ENCODE measurements at regions not wholly inside any gene's neighbourhood (a gene's known extent, or its start where the extent isn't known, plus 50 kb on each side); places are given as distances from the start of the nearest gene placed in this dataset.

GRCh38 chr18:1252936-1253335, 348.3 kb downstream of the ADCYAP1 start:
- no peaks in the 10 kb centered on the region for H3K36me3 ChIP-seq (ENCODE audit: insufficient read depth, low read length)
- no peaks in the 10 kb centered on the region for H3K27me3 Mint-ChIP-seq (ENCODE audit: low read depth, unreplicated experiment)
- no peaks in the 10 kb centered on the region for H3K9me3 Mint-ChIP-seq (ENCODE audit: unreplicated experiment)
- no peak overlapping the region for H3K9ac ChIP-seq (ENCODE audit: low read length)
- no peak overlapping the region for H3K4me2 ChIP-seq (ENCODE audit: low read length)
- no peak overlapping the region for H3K27ac ChIP-seq (ENCODE audit: low read depth, low read length)
- H3K4me1 ChIP-seq (ENCODE audit: insufficient read depth, low read length), result no peaks in the 10 kb centered on the region
- no peaks in the 10 kb centered on the region for H3K9me3 ChIP-seq (ENCODE audit: insufficient read depth, low read depth, low read length)
- no peak overlapping the region for H3K27ac Mint-ChIP-seq (ENCODE audit: unreplicated experiment)
- no peaks in the 10 kb centered on the region for H3K4me1 Mint-ChIP-seq (ENCODE audit: low read depth, unreplicated experiment)
- H3K27me3 ChIP-seq (ENCODE audit: insufficient read depth, low read length), result no peaks in the 10 kb centered on the region
- H3K4me3 ChIP-seq (ENCODE audit: insufficient read depth, low read depth, low read length), result no peak overlapping the region
- no peak overlapping the region for H2AFZ ChIP-seq (ENCODE audit: low read depth, low read length)
- H3K4me3 Mint-ChIP-seq (ENCODE audit: unreplicated experiment), result no peak overlapping the region
- no peak for DNase-seq (ENCODE audit: low read depth)
- TF ChIP-seq EZH2 (IDR thresholded peaks at IDR 0.05; ENCODE audit: insufficient read depth, low read length) (no peak), CTCF (IDR thresholded peaks at IDR 0.05; ENCODE audit: insufficient read depth, low read depth, low read length) (no peak)
- H4K20me1 ChIP-seq (ENCODE audit: insufficient read depth, low read length), result no peaks in the 10 kb centered on the region
- no peaks in the 10 kb centered on the region for H3K79me2 ChIP-seq (ENCODE audit: insufficient read depth, low read length)
- no peak for FAIRE-seq
- H3K36me3 Mint-ChIP-seq (ENCODE audit: low read depth, unreplicated experiment), result no peaks in the 10 kb centered on the region

- H3K36me3 Mint-ChIP-seq (ENCODE audit: low read depth, unreplicated experiment), result no peaks in the 10 kb centered on the region
- H3K36me3 ChIP-seq (ENCODE audit: insufficient read depth, low read length), result no peaks in the 10 kb centered on the region
- H3K27me3 Mint-ChIP-seq (ENCODE audit: low read depth, unreplicated experiment), result no peaks in the 10 kb centered on the region
- H3K9ac ChIP-seq (ENCODE audit: low read length), result no peak overlapping the region
- no peak overlapping the region for H3K4me3 Mint-ChIP-seq (ENCODE audit: unreplicated experiment)
- H3K9me3 Mint-ChIP-seq (ENCODE audit: unreplicated experiment), result no peaks in the 10 kb centered on the region
- no peak for TF ChIP-seq EZH2 (IDR thresholded peaks at IDR 0.05; ENCODE audit: insufficient read depth, low read length)
- no peak for TF ChIP-seq CTCF (IDR thresholded peaks at IDR 0.05; ENCODE audit: insufficient read depth, low read depth, low read length)
- no peak overlapping the region for H2AFZ ChIP-seq (ENCODE audit: low read depth, low read length)
- no peak overlapping the region for H3K27ac ChIP-seq (ENCODE audit: low read depth, low read length)
- H3K9me3 ChIP-seq (ENCODE audit: insufficient read depth, low read depth, low read length), result no peaks in the 10 kb centered on the region
- no peaks in the 10 kb centered on the region for H3K27me3 ChIP-seq (ENCODE audit: insufficient read depth, low read length)
- H3K4me1 ChIP-seq (ENCODE audit: insufficient read depth, low read length), result no peaks in the 10 kb centered on the region
- H3K79me2 ChIP-seq (ENCODE audit: insufficient read depth, low read length), result no peaks in the 10 kb centered on the region
- H3K4me1 Mint-ChIP-seq (ENCODE audit: low read depth, unreplicated experiment), result no peaks in the 10 kb centered on the region
- no peak overlapping the region for H3K4me3 ChIP-seq (ENCODE audit: insufficient read depth, low read depth, low read length)
- no peak for DNase-seq (ENCODE audit: low read depth)
- no peak overlapping the region for H3K27ac Mint-ChIP-seq (ENCODE audit: unreplicated experiment)
- FAIRE-seq, result no peak
- no peak overlapping the region for H3K4me2 ChIP-seq (ENCODE audit: low read length)
- no peaks in the 10 kb centered on the region for H4K20me1 ChIP-seq (ENCODE audit: insufficient read depth, low read length)
Observed at GRCh38 chr18:1253827-1254226, 349.2 kb downstream of the ADCYAP1 start.

- H3K9me3 Mint-ChIP-seq (ENCODE audit: unreplicated experiment), result peaks cover 4% of the 10 kb centered on the region
- no peaks in the 10 kb centered on the region for H3K4me1 Mint-ChIP-seq (ENCODE audit: low read depth, unreplicated experiment)
- H3K27me3 Mint-ChIP-seq (ENCODE audit: low read depth, unreplicated experiment), result no peaks in the 10 kb centered on the region
- TF ChIP-seq CTCF (IDR thresholded peaks at IDR 0.05; ENCODE audit: insufficient read depth, low read depth, low read length) (no peak), EZH2 (IDR thresholded peaks at IDR 0.05; ENCODE audit: insufficient read depth, low read length) (no peak)
- H3K9ac ChIP-seq (ENCODE audit: low read length), result no peak overlapping the region
- no peak overlapping the region for H3K4me2 ChIP-seq (ENCODE audit: low read length)
- FAIRE-seq (no peak), DNase-seq (ENCODE audit: low read depth) (no peak)
- H3K4me1 ChIP-seq (ENCODE audit: insufficient read depth, low read length), result no peaks in the 10 kb centered on the region
- H3K9me3 ChIP-seq (ENCODE audit: insufficient read depth, low read depth, low read length), result no peaks in the 10 kb centered on the region
- no peaks in the 10 kb centered on the region for H3K36me3 ChIP-seq (ENCODE audit: insufficient read depth, low read length)
- H3K79me2 ChIP-seq (ENCODE audit: insufficient read depth, low read length), result no peaks in the 10 kb centered on the region
- H3K4me3 ChIP-seq (ENCODE audit: insufficient read depth, low read depth, low read length), result no peak overlapping the region
- no peaks in the 10 kb centered on the region for H4K20me1 ChIP-seq (ENCODE audit: insufficient read depth, low read length)
- H3K4me3 Mint-ChIP-seq (ENCODE audit: unreplicated experiment), result no peak overlapping the region
- no peaks in the 10 kb centered on the region for H3K27me3 ChIP-seq (ENCODE audit: insufficient read depth, low read length)
- H3K27ac Mint-ChIP-seq (ENCODE audit: unreplicated experiment), result no peak overlapping the region
- H3K36me3 Mint-ChIP-seq (ENCODE audit: low read depth, unreplicated experiment), result no peaks in the 10 kb centered on the region
- H3K27ac ChIP-seq (ENCODE audit: low read depth, low read length), result no peak overlapping the region
- H2AFZ ChIP-seq (ENCODE audit: low read depth, low read length), result no peak overlapping the region
Observed at GRCh38 chr18:1261054-1261453, 356.4 kb downstream of the ADCYAP1 start.

All from astrocyte (in vitro differentiated cells and primary cell).